GM23248 (cell line): ENCODE measurements at regions not wholly inside any gene's neighbourhood (a gene's known extent, or its start where the extent isn't known, plus 50 kb on each side); places are given as distances from the start of the nearest gene placed in this dataset.

Experiments
- EZH2 ChIP-seq: fragments of 200-600 bp; sonication (generic); IDR thresholded peaks from 2 replicates; pipeline ENCODE4 v1.6.1; 2018; ENCODE audit warnings: antibody characterized with exemption, mild to moderate bottlenecking; ENCODE audit not compliant: insufficient read depth, poor library complexity, severe bottlenecking
- EZH2phosphoT487 ChIP-seq: fragments of 200-600 bp; sonication (generic); IDR thresholded peaks from 2 replicates; pipeline ENCODE4 v1.6.1; 2018; ENCODE audit warnings: antibody characterized with exemption, moderate library complexity, mild to moderate bottlenecking, low read depth; ENCODE audit not compliant: insufficient read depth

DNA sequence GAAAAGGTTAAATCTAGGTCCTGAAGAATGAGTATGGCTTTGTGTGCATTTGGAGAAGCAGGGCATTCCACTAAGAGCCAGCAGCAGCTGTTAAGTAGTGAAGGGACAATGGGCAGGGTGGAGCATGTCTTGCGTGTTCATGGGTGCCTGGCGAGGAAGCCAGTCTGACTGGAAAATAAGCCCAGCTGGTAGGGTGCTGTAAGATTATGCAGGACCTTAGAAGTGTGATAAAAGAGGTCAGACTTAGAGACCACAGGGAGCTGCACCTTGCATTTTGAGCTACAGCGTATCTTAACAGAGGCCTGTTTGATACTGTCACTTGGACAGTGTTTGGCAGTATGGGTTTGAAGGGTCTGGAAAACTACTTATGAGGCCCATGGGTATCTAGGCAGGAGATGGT lies 131.7 kb upstream of the ELL2 start:
- TF ChIP-seq EZH2 (no peak), EZH2phosphoT487 (no peak)
